NCI-H82 treated with DMSO at 0.1 percent for 48 hours (cell line): ENCODE measurements at regions not wholly inside any gene's neighbourhood (a gene's known extent, or its start where the extent isn't known, plus 50 kb on each side); places are given as distances from the start of the nearest gene placed in this dataset.
"Not testable (repeated sequence)": the region's sequence is repeated elsewhere in the genome, so short reads cannot be mapped to it uniquely, and the experiment has no call there.

Experiments
- DNase-seq: peaks from one replicate; lab custom pipeline; 2025; ENCODE audit not compliant: unreplicated experiment; lab: John Stamatoyannopoulos, UW

DNA sequence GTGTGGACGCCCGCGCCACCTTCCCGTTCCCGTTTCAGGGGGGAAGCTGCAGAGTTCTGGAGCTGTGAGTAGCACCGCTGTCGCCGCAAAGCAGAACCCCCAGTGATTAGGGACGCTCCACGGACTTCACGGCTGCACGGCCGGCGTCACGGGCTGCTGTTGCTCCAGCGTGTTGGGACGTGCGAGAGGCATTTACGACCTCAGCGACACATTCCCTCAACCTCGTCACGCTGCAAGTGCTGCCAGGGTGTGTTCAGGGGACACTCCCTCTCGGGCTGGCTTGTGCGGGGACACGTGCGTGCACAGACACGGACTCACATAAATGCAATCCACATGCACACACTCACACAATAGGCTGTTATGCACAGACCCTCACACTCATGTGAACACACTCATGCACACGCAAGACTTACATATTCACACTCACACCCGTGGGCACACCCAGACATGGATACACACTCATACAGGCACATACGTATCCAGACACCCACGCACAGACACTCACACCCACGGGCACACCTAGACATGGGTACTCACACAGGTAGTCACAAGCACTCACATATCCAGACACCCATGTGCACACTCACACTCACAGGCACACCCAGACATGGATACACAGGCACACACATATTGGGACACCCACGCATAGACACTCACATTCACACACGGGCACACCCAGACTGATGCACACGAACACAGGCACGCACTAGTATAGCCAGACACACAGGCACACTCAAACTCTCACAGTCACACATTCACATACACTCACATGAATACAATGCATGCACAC lies 198.0 kb upstream of the ZNF469 start:
- not testable (repeated sequence) for DNase-seq

DNA sequence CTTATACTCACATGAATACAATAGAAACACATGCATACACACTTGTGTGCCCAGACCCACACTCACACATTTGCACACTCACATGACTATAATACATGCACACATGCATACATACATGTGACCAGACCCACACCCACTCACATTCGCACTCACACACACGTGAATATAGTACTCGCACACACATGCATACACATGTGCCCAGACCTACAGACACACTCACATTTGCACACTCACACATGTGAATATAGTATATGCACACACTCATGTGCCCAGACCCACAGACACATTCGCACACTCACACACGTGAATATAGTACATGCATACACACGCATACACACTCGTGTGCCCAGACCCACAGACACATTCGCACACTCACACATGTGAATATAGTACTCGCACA lies 197.4 kb upstream of the ZNF469 start:
- not testable (repeated sequence) for DNase-seq

DNA sequence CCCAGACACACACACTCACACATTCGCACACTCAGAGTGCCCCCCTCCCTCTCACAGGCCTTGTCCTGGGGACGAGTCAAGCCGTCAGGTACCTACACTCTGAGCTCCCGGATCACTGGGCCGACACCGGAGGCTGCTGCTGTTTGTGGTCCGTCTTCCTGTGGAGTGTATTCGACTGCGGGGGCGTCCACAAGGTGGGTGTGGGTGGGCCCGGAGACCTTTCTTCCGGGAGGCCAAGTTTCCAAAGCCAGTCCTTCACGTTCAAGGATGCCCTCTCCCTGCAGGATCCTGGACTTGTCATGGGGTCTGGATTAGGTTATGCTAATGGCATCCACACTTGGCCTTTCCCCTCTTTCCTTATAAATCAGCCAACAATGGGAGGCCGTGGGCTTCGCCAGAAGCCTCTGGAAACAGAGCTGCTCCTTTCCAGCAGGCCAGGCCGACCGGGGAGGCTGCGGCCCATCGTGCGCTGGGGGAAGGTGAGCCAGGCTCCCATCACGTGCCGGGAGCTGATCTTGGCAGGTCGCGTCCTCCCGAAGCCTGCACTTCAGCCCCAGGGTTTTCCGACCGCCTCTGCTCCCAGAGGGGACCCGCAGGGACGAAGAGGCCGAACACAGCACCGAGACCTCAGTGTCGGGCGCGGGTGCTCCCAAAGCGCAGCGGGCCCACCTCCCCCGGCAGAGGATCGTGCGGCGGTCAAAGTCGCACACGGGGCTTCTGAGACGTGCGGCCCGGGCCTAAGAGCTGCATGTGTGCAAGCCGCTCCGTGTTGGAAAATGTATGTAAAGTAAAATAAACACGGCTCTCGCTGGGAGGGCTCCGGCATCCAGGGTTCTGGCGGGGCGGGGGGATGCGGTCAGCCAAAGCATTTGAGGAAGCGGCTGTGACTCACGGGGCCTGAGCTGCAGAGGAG lies 196.5 kb upstream of the ZNF469 start:
- not testable (repeated sequence) for DNase-seq

DNA sequence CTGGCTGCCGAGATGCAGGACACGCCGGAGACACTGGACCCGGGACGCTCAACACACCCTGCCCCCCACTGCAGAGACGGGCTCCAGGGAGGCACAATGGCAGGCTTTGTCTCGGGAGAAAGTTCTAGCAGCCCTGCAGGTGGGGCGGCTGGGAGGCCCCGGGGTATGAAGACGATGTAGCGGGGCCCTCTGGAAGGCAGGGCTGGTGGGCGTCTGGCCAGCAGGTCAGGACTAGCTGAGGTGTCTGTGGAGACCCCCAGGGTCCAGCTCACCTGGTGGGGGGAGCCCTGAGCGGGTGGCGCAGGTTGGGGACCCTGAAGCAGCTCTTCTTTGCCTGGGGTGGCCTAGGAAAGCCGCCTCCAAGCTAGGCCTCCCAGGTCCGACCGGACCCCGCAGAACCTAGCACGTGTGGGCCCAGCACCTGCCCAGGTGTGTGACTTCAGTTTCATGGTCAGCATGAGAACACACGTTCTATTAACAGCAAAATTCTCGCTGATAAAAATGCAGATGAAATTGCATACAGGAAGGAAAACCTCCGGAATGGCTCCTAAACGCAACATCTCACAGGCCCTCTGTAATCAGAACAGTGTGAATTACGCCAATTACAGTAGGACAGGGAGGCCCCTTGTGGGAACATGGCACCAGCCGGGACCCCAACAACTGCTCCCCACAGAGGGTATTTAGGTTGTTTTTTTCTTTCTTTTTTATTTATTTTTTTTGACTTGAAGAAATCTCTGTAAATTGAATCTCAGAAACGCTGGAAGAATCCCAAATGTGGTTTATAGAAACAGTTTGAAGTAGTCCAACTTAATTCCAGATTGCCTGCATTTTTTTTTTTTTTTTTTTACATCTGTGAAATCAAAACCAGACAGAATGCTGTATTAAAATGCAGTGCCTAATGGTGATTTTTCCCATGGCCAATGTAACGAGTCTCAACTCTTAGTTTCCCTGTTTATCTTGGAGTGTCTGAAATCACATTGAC lies 195.6 kb upstream of the ZNF469 start:
- DNase-seq = not testable (repeated sequence)

DNA sequence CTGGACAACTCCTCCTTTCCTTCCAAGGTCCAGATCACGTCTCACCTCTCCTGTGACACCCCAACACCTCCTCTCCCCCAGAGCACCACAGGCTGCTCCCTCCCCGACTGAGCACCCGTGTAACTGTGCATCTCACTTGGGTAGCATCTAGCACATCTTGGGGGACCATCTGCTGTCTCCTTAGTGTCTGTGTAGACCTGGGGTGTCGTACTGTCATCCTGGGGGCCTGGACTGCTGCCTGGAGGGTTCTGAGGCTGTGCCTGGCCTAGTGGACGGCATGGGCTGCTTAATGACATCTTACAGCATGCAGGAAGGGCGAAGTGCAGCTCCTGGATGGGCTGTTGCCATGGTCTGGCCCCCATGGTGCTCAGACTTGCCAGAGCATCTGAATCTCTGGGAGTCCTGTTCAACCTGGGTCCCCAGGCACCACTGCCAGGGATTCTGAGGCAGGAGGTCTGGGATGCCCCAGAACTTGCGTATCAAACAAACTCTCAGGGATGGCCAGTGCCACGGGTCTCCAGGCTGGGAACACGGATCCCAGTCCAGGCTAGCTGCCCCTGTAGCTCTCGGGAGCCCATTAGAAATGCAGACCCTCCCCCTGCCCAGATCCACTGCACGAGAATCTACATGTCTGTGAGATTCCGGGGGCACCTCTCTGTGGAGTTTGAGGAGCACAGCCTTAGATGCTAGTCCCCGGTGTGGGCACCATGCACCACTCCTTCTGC lies 194.4 kb upstream of the ZNF469 start:
- not testable (repeated sequence) for DNase-seq

DNA sequence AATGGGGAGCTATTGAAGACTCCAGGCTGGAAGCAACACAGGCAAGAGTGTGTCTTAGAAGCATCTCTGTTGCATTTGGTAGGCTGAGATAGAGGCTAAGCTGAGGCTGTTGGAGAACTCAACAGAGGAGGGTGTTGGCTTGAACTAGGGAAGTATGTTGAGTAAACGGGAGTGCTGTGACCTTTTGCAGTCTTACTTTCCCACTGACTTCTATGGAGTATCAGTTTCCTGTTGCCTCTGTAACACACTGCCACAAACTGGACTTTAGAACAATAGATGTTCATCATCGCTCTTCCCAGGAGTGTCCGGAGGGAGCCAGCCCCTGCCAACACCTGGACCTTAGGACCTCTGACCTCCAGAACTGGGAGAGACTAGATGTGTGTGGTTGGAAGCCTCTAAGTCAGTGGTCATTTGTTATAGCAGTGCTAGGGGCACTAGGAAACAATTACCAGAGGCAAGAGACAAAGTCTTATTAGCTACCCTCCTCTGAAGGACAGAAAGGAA lies 192.1 kb upstream of the ZNF469 start:
- DNase-seq = not testable (repeated sequence)

DNA sequence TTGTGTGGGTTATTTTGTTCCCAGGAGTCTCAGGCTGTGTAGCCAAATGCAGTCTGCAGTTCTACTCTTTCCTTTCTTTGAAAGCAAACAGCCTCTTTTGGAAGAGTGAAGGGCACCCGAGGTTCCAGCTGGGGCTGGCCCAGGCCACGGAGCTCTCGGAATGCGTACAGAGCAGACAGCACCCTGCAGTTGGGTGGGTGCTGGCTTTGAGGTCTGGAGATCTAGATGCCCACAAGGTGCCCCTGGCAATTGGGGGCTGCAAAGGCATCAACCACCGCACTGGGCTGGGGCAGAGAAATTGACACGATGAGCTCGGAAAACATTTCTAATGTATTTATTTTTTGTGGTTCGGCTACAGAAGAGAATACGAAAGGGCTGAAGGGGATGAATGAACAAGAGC lies 191.6 kb upstream of the ZNF469 start:
- DNase-seq = not testable (repeated sequence)

DNA sequence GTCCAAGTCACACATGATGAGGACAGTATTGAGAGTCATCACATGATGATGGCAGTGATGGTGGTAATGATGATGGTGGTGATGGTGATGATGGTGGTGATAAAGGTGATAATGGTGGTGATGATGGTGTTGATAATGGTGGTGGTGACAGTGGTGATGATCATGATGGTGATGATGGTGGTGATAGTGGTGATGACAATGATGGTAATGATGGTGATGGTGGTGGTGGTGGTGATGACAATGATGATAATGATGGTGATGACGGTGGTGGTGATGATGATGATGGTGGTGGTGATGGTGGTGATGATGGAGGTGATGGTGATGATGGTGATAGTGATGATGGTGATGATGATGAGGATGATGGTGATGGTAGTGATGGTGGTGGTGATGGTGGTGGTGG lies 190.2 kb upstream of the ZNF469 start:
- DNase-seq = no peak

DNA sequence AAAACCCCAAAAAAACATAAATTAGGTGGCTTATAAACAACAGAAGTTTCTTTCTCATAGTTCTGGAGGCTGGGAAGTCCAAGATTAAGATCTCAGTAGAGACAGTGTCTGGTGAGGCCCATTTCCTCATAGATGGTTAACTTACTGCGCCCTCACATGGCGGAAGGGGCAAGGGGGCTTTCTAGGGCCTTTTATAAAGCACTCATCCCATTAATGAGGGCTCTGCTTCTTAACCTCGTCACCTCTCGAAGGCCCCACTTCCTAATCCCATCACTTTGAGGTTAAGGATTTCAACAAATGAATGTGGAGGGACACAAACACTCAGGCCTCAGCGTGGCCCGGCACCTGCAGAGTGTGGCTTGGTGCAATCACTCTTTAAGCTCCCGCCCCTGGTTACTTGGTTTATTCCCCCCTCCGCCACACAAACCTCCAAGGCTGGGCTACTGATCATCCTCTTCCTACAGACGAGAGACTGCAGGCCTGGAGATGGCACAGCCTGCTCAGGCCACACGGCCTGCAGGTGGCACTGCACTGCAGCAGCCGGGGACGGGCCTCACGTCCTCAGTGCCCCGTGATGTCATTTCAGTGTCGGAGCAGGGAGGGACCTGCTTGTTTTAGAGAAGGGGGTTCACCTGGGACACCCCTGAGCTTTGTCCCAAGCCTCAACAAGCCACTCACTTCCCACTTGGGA lies 188.9 kb upstream of the ZNF469 start:
- DNase-seq = not testable (repeated sequence)

DNA sequence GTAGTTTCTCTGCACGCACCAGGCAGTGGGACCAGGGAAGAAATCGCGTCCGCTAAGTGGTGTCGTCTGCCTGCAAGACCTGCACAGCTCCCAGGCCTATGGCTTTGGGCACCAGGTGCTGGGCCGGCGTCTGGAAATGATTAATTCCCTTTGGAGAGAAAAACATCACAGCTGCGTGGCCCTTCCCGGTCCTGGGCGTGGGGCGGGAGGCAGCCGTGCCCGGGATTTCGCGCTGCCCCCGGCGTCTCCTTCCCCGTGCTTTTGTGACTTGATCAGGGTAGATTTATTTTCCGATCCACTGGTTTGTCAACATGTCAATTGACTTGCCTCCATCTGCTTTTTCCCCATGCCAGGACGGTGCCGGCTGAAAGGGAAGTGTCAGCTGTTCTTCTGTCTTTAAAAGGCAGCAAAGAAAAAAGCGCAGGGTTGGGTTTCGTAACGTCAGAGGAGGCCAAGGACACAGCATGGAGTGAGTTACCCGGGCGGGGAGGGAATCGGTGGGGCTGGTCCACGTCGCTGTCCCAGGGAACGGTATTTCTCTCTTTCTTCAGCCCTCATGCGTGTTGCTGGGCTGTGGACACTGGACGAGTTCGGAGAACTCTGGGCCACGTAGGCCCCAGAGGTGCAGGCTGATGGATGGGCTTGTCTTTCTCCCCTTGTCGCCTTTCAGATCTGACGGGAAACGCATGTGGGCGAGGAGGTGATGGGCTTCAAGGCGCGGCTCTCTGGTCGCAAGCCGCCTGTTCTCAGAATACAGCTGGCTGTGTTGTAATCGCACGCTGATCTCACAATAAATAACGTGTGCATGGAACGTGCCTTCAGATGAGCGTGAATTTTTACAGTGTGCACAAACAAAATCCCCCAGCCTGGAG lies 188.1 kb upstream of the ZNF469 start:
- no peak for DNase-seq

DNA sequence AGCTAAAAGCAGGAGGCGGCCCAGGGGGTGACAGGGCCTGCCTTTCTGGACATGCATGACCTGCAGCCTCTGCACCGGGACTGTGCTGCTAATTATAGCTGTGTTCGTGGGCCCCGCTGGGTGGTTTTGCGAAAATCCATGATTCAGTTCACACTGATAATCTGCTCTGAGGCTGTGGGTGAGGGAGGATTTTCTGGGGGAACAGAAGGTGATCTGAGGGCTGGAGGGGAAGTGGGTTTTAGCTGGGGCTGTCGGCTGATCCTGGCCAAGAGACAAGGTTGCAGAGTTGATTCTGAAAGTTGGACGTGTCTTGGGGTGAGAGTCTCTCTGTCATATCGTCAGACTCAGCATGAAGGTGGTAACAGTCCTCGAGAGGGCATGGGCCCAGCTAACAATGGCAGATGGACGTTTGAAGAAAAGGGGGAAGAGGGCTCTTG lies 187.5 kb upstream of the ZNF469 start:
- DNase-seq = no peak

DNA sequence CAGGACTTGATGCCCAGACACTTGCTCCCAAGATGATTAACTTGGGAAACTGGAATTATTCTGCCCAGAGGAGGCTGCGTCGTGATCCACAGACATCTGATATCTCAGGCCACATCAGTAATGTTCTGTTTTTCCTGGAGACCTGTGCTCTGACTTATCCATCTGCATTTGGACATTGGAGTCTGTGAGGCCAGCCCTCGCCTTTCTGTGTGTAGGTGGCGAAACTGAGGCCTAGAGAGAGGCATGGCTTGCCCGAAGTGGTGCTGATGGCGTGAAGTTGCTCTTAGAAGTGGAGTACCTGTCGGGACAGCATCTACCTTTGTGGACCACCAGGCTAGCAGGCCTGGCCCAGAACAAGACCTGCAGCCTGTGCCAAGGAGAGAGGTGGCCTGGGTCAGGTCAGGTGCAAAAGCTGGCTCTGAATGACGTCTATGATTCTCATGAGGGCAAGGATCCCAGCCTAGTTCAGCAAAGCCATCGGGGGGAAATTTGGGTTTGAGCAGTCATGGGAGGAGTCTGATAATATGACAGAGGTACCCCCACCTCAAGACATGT lies 186.8 kb upstream of the ZNF469 start:
- DNase-seq = no peak

DNA sequence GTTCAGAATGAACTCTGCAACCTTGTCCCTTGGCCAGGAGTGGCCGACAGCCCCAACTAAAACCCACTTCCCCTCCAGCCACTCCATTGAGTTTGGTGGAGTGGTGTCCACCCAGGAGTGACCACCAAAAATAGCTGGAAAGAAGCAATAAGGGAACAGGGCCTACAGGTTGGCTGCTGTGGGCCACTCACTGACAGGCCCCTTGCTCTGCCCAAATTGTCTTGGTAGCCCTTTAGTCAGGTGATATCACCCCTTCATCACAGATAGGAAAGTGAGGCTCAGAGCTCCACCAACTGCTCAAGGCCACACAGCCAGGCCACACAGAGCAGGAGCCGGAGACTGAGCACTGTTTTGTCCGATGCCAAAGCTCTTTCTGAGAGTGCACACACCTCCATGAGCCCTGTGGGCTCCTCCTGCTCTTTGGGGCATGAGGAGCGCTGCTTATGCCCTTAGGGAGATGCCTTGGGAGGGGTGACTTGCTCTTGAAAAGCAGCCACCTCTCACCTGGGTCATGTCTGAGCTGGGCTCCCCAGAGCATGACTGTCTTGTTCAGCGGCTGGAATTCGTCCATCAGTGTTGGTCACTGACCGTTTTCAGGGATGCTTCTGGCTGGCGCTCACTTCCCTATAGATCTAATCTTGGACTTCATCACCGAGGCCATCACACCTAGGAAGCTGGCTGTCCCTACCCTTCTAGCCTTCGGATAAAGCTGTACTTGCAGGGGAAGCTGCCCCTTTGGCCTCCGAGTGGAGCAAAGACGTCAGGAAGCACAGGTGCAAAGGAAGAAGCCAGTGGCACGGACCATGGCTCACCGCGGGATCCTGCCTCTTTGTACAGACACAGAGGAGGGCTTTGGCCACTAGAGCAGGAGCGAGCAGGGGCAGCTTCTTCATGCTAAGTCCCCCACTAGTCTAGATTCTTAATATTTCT lies 186.0 kb upstream of the ZNF469 start:
- DNase-seq = no peak

DNA sequence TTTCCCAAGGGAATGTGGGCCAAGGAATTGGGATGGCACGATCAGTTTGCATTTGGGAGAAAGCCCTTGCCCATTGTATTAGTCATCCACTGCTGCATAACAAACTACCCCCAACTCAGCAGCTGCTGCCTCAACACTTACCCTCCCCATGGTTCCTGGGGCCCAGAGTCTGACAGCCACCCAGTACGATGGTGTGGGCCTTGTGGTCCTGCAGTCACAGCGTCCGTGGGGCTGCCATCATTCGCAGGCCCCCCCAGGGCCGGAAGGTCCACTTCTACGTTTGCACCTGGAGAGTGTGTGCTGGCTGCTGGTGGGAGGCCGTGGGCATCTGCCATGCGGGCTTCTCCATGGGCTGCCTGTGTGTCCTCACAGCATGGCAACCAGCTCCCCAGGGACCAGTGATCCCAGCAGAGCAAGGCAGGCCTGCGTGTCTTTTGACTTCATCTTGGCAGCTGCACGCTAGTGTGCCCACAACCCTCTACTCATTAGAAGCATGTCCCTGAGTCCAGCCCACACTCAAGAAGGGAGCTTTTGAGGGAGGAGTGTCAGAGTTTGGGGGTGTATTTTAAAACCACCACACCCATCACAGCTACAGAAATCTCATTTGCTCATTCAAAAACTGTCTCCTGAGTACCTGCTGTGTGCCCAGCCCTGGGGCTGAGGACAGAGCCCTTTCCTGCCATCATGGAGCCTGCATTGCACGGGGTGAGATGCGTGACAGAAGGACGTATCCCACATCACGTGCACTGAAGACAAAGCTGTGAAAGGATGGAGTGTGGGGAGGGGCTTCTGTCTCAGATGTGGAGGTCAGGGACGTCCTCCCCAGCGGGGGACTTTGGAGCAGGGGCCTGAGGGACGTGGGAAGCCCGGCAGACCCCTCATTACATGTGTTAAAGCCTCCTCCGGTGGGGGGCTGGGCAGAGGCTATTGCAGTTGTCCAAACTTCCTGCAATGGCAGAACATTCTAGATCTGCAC lies 185.0 kb upstream of the ZNF469 start:
- no peak for DNase-seq

DNA sequence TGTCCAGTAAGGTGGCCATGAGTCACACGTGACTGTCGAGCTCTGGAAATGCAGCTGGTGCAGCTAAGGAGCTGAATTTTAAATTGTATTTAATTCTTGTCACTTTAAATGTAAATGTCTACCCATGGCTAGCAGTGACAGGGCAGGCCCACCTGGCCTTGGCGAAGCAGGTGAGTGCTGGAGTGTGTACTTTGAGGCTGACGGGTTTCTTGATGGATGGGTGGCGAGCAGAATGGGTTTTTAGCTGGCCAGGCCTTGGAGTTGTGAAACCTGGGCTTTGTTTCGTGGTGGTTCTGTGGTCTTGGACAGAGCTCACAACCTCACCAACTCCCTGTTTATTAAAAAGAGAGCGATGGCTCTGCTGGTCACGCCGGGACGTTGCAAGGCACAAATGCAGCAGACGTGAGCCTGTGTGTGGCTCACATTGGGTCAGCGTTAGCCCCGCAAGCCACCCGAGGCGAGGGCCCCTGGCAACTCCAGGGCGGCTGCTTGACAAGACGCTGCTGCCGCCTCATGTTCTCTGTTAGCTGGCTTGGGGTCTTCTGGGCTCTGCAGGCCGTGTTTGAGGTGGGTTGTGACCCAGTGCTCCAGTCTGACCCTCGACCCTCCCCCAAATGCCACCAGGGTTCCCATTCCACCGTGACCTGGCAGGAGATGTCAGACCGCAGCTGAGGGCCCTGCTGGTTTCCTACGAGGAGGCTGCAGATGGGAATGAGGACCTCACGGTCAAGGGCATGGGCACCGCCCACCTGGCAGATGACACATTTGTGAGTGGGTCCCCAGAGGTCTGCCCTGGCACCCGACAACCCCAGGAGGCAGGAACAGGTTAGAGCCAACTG lies 184.1 kb upstream of the ZNF469 start:
- DNase-seq = not testable (repeated sequence)
